Effector memory CD4-positive, alpha-beta T cell (primary cell): ENCODE measurements at regions not wholly inside any gene's neighbourhood (a gene's known extent, or its start where the extent isn't known, plus 50 kb on each side); places are given as distances from the start of the nearest gene placed in this dataset.

Experiments
- DNase-seq, 3 donors: peaks; one replicate each; pipeline ENCODE4 v3.0.0-alpha.2; 2020
- H3K27ac ChIP-seq: 2 replicates; pipeline ENCODE4 v1.7.0; 2013; ENCODE audit warnings: mild to moderate bottlenecking, low read length, moderate library complexity; ENCODE audit not compliant: insufficient read depth, poor library complexity, severe bottlenecking
- H3K27me3 ChIP-seq: replicated peaks from 2 replicates; pipeline ENCODE4 v1.7.0; 2013; ENCODE audit warnings: mild to moderate bottlenecking, low read length; ENCODE audit not compliant: insufficient read depth, control insufficient read depth, poor library complexity, severe bottlenecking
- H3K36me3 ChIP-seq: 2 replicates; pipeline ENCODE4 v1.7.0; 2013; ENCODE audit warnings: mild to moderate bottlenecking, low read length, moderate library complexity; ENCODE audit not compliant: control insufficient read depth, insufficient read depth
- H3K4me1 ChIP-seq: 2 replicates; pipeline ENCODE4 v1.7.0; 2013; ENCODE audit warnings: low read length, mild to moderate bottlenecking; ENCODE audit not compliant: control insufficient read depth, insufficient read depth, poor library complexity, severe bottlenecking
- H3K4me3 ChIP-seq: 2 replicates; pipeline ENCODE4 v1.7.0; 2013; ENCODE audit warnings: low read length, low read depth, mild to moderate bottlenecking; ENCODE audit not compliant: insufficient read depth, poor library complexity, severe bottlenecking
- H3K9me3 ChIP-seq: 2 replicates; pipeline ENCODE4 v1.7.0; 2013; ENCODE audit warnings: mild to moderate bottlenecking, low read length, moderate library complexity; ENCODE audit not compliant: control insufficient read depth

DNA sequence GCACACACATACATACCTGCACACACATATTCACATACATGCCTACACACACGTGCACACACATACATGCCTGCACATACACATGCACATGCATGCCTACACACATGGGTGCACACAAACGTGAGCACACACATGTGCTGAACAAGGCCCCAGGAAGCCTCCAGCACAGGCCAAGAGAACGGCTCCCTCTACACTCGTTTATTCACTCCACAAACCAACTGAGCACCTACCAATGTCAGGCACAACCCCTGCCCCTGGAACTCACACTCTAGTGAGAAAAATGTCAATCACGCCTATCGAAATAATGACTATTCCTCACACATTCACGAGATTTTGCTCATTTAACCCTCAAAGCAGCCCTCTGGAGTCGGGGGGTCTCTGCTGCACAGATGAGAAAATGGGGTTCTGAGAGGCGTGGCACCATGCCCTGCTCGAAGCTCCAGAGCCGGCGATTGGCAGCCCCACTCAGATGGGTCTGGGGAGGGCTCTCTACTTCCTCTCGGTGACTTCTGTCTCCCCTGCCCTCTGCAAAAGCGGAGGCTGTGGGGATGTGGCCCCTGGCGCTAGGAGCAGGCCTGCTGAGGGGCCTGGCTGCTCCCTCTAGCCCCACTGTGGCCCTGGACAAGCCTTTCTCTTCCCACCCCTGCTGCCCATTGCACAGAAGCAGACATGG, 90.2 kb upstream of the RUNX3 start:
- Histone ChIP-seq H3K27ac (peak overlapping the region; percentile 23), H3K36me3 (no peaks in the 10 kb centered on the region), H3K4me1 (peaks cover 60% of the 10 kb centered on the region), H3K27me3 (no peaks in the 10 kb centered on the region), H3K9me3 (no peaks in the 10 kb centered on the region), H3K4me3 (no peak overlapping the region)
- no peak for DNase-seq

- Histone ChIP-seq H3K27ac (no peak overlapping the region), H3K9me3 (no peaks in the 10 kb centered on the region), H3K4me1 (peaks cover 53% of the 10 kb centered on the region), H3K36me3 (no peaks in the 10 kb centered on the region), H3K4me3 (no peak overlapping the region), H3K27me3 (no peaks in the 10 kb centered on the region)
- DNase-seq = no peak
These were observed 89.5 kb upstream of the RUNX3 start for GRCh38 chr1:25019337-25020172.

- Histone ChIP-seq H3K27ac (no peak overlapping the region), H3K9me3 (no peaks in the 10 kb centered on the region)
These were observed 88.9 kb upstream of the RUNX3 start for GRCh38 chr1:25018943-25019336.

DNA sequence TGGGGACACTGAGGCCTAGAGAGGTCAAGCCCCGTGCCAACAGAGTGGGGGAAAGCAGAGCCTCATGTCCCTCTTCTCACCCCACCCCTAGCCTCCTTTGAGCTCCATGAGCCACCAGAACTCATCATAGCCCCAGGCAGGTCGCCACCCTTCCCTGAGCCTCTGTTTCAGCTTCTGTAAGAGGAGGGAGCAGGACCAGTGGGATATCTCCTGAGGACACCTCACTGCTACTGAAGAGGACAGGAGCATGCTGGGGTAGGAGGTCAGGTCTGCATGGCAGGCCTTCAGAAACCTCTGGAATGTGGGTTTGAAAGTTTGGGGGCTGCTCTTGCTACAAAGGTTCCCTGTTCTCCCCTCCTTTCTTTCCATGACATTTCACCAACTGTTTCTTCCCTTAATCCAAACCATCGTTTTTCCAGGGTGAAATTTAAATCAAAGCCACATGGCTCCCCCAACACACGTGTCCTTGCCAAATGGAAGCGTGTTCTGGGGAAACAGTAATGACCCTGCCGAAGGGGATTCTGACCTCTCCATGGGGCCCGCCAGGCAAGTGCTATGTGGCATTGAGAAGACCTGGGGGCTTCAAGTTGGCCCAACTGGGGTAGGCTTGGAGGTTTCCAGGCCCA, 88.1 kb upstream of the RUNX3 start:
- Histone ChIP-seq H3K9me3 (no peaks in the 10 kb centered on the region), H3K27ac (no peak overlapping the region), H3K27me3 (no peaks in the 10 kb centered on the region), H3K4me1 (peaks cover 39% of the 10 kb centered on the region), H3K4me3 (no peak overlapping the region), H3K36me3 (no peaks in the 10 kb centered on the region)
- DNase-seq = no peak

More at GRCh38 chr1:25018943-25019336, 88.9 kb upstream of the RUNX3 start:
- H3K4me3 ChIP-seq = no peak overlapping the region
- H3K4me1 ChIP-seq = peaks cover 46% of the 10 kb centered on the region
- H3K36me3 ChIP-seq = no peaks in the 10 kb centered on the region
- no peak for DNase-seq
- H3K27me3 ChIP-seq = no peaks in the 10 kb centered on the region

DNA sequence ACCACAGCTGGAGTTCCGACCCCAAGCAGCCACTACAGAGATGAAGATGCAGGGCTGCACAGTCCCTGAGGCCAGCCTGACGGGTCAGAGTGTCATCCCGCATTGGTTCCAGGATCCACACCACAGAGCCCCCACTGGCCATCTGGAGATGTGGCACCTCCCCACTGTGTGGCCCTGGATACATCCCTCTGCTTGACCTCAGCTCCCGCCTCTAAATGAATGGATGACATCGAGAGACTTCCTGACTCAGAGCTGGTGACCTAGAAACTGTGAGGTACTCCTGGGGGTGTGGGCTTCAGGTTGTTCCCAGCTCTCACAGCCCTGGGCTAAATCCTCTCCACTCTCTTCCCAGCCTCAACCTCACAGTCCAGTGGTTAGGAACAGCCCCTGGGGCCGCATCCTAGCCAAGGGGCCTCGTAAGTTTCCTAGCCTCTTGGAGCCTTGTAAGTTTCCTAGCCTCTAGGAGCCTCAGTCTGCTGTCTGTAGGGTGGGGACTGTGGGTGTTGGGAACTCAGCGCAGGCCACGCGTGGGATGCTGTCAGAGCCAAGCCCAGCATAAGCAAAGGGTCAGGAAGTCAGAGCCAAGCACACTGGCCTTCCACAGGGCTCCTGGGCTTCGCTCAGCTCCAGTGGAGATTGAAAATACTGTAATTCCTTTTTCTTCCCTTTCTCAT, 87.5 kb upstream of the RUNX3 start:
- H3K9me3 ChIP-seq = no peaks in the 10 kb centered on the region
- no peak overlapping the region for H3K4me3 ChIP-seq
- no peak for DNase-seq
- H3K27me3 ChIP-seq = no peaks in the 10 kb centered on the region
- H3K36me3 ChIP-seq = no peaks in the 10 kb centered on the region
- H3K27ac ChIP-seq = peak overlapping the region; percentile 20
- peaks cover 33% of the 10 kb centered on the region for H3K4me1 ChIP-seq

- Histone ChIP-seq H3K27ac (no peak overlapping the region), H3K9me3 (no peaks in the 10 kb centered on the region), H3K4me1 (peaks cover 19% of the 10 kb centered on the region), H3K27me3 (no peaks in the 10 kb centered on the region), H3K4me3 (no peak overlapping the region), H3K36me3 (no peaks in the 10 kb centered on the region)
- DNase-seq = no peak
These were observed 83.2 kb upstream of the RUNX3 start for GRCh38 chr1:25012966-25013962.

GRCh38 chr1:25011943-25012638, 82.0 kb upstream of the RUNX3 start:
- Histone ChIP-seq H3K9me3 (no peaks in the 10 kb centered on the region), H3K27me3 (no peaks in the 10 kb centered on the region), H3K36me3 (no peaks in the 10 kb centered on the region), H3K4me3 (no peak overlapping the region), H3K27ac (no peak overlapping the region), H3K4me1 (peaks cover 7% of the 10 kb centered on the region)
- no peak for DNase-seq

DNA sequence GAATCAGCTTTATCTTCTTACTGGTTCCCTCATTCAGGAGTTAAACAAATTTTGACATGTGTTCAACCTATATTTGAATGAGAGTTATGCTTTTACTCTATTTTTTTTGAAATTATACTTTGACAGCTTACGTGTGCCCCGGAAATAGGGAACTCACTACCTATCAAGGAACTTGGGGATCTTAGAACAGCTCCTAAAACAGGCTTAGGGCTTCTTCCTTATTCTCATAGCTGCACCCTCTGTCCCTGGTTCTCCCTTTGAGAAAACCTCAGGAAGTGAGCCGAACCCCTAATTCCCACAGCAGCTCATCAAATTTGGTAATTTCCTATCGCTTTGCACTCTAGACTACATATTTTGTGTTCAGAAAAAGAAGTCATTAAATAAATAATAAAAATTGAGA, 81.2 kb upstream of the RUNX3 start:
- H3K4me3 ChIP-seq = no peak overlapping the region
- H3K9me3 ChIP-seq = no peaks in the 10 kb centered on the region
- H3K27ac ChIP-seq = no peak overlapping the region
- peaks cover 4% of the 10 kb centered on the region for H3K4me1 ChIP-seq
- H3K36me3 ChIP-seq = no peaks in the 10 kb centered on the region
- no peak for DNase-seq
- no peaks in the 10 kb centered on the region for H3K27me3 ChIP-seq
